ENCODE measurements at regions not wholly inside any gene's neighbourhood (a gene's known extent, or its start where the extent isn't known, plus 50 kb on each side); places are given as distances from the start of the nearest gene placed in this dataset.

DNA sequence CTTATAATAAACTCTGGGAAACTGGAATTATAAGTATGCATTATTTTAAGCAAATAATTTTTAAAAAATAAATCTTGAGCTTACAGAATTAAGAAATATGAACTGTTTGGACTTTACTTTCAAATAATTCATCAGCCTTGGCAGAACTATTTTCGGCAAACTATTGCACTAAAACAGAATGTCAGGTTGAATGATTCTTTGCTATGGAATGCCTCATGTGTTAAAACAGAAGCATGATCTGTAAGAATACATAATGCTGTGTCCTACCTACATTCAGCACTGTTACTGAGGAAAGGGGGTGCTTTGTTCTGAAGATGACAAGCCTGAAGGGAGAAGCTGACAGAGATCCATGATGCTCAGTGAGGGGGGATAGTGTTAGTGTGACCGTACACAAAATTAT is 55.6 kb upstream of the EXOC1L start:
- H3K4me3 Mint-ChIP-seq (ENCODE audit: unreplicated experiment) = no peak overlapping the region
- H3K9ac ChIP-seq (ENCODE audit: low read length) = no peak overlapping the region

DNA sequence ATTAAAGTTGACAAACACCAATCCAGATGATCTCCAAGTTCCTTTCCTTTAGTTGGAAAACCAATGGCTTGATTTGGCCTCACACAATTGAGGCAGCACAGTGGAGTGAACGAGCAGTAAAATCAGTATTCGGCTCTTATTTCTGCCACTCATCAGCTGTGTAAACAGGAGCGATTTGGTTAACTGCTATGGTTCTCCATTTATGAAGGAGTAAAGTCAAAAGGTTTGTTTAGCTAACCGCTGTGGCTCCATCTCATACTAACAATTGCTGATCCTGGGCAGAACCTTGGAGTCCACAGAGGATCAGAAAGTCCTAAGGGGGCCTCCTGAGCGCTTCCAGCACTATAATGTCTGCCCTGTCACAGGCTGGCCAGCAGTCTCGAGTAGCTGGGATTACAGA is 54.5 kb upstream of the EXOC1L start:
- no peak for DNase-seq (ENCODE audit: low read depth)
- H3K9me3 ChIP-seq (ENCODE audit: insufficient read depth, low read depth, low read length) = no peaks in the 10 kb centered on the region
- H3K9me3 Mint-ChIP-seq (ENCODE audit: unreplicated experiment) = no peaks in the 10 kb centered on the region
- no peak for TF ChIP-seq EZH2 (IDR thresholded peaks at IDR 0.05; ENCODE audit: insufficient read depth, low read length)
- TF ChIP-seq, protein P1, sequence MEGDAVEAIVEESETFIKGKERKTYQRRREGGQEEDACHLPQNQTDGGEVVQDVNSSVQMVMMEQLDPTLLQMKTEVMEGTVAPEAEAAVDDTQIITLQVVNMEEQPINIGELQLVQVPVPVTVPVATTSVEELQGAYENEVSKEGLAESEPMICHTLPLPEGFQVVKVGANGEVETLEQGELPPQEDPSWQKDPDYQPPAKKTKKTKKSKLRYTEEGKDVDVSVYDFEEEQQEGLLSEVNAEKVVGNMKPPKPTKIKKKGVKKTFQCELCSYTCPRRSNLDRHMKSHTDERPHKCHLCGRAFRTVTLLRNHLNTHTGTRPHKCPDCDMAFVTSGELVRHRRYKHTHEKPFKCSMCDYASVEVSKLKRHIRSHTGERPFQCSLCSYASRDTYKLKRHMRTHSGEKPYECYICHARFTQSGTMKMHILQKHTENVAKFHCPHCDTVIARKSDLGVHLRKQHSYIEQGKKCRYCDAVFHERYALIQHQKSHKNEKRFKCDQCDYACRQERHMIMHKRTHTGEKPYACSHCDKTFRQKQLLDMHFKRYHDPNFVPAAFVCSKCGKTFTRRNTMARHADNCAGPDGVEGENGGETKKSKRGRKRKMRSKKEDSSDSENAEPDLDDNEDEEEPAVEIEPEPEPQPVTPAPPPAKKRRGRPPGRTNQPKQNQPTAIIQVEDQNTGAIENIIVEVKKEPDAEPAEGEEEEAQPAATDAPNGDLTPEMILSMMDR (IDR thresholded peaks at IDR 0.05; ENCODE audit: insufficient read depth, low read depth, low read length) = no peak
- H3K36me3 Mint-ChIP-seq (ENCODE audit: low read depth, unreplicated experiment) = no peaks in the 10 kb centered on the region
- peaks cover 11% of the 10 kb centered on the region for H3K4me1 Mint-ChIP-seq (ENCODE audit: low read depth, unreplicated experiment)
- H3K36me3 ChIP-seq (ENCODE audit: insufficient read depth, low read length) = no peaks in the 10 kb centered on the region
- no peak overlapping the region for H3K4me3 Mint-ChIP-seq (ENCODE audit: unreplicated experiment)
- H3K4me2 ChIP-seq (ENCODE audit: low read length) = no peak overlapping the region
- no peaks in the 10 kb centered on the region for H3K27me3 Mint-ChIP-seq (ENCODE audit: low read depth, unreplicated experiment)
- peaks cover 3% of the 10 kb centered on the region for H3K4me1 ChIP-seq (ENCODE audit: insufficient read depth, low read length)
- no peaks in the 10 kb centered on the region for H3K27me3 ChIP-seq (ENCODE audit: insufficient read depth, low read length)
- H2AFZ ChIP-seq (ENCODE audit: low read depth, low read length) = no peak overlapping the region
- H3K4me3 ChIP-seq (ENCODE audit: insufficient read depth, low read depth, low read length) = no peak overlapping the region
- H3K27ac ChIP-seq (ENCODE audit: low read depth, low read length) = no peak overlapping the region
- H3K79me2 ChIP-seq (ENCODE audit: insufficient read depth, low read length) = no peaks in the 10 kb centered on the region
- no peak for FAIRE-seq
- H3K9ac ChIP-seq (ENCODE audit: low read length) = no peak overlapping the region
- H3K27ac Mint-ChIP-seq (ENCODE audit: unreplicated experiment) = no peak overlapping the region
- H4K20me1 ChIP-seq (ENCODE audit: insufficient read depth, low read length) = no peaks in the 10 kb centered on the region

More for the DNA sequence above, 55.6 kb upstream of the EXOC1L start:
- Histone ChIP-seq H4K20me1 (ENCODE audit: insufficient read depth, low read length) (no peaks in the 10 kb centered on the region), H3K9me3 (ENCODE audit: insufficient read depth, low read depth, low read length) (no peaks in the 10 kb centered on the region), H3K4me1 (ENCODE audit: insufficient read depth, low read length) (peaks cover 3% of the 10 kb centered on the region), H3K4me3 (ENCODE audit: insufficient read depth, low read depth, low read length) (no peak overlapping the region), H3K27ac (ENCODE audit: low read depth, low read length) (no peak overlapping the region), H3K36me3 (ENCODE audit: insufficient read depth, low read length) (no peaks in the 10 kb centered on the region), H3K79me2 (ENCODE audit: insufficient read depth, low read length) (no peaks in the 10 kb centered on the region), H2AFZ (ENCODE audit: low read depth, low read length) (no peak overlapping the region), H3K4me2 (ENCODE audit: low read length) (no peak overlapping the region), H3K27me3 (ENCODE audit: insufficient read depth, low read length) (no peaks in the 10 kb centered on the region)
- Mint-ChIP-seq H3K27me3 (ENCODE audit: low read depth, unreplicated experiment) (no peaks in the 10 kb centered on the region), H3K4me1 (ENCODE audit: low read depth, unreplicated experiment) (peaks cover 11% of the 10 kb centered on the region), H3K9me3 (ENCODE audit: unreplicated experiment) (no peaks in the 10 kb centered on the region), H3K36me3 (ENCODE audit: low read depth, unreplicated experiment) (no peaks in the 10 kb centered on the region), H3K27ac (ENCODE audit: unreplicated experiment) (no peak overlapping the region)
- no peak for FAIRE-seq
- no peak for TF ChIP-seq EZH2 (IDR thresholded peaks at IDR 0.05; ENCODE audit: insufficient read depth, low read length)
- TF ChIP-seq, protein P1 (IDR thresholded peaks at IDR 0.05; ENCODE audit: insufficient read depth, low read depth, low read length) = no peak
- no peak for DNase-seq (ENCODE audit: low read depth)

DNA sequence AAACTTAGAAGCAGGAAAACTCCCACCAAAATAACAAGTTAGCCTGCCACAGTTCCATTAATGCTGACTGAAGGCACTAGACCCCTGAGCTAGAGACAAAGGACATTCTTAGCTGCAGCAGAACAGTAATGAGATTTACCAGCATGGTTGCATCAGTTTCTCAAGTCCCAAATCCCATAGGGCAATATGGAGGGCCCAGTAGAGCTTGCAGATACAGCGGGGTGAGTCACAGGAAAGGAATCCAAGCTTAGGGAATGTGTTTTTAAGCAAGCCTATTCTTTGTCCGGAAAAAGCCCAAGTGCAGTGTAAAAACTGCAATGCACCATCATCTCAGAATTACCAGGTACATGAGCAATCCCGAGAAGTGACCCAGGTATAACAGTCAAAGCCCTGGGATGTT is 51.3 kb upstream of the EXOC1L start:
- H3K36me3 ChIP-seq (ENCODE audit: insufficient read depth, low read length) = no peaks in the 10 kb centered on the region
- H3K27me3 ChIP-seq (ENCODE audit: insufficient read depth, low read length) = no peaks in the 10 kb centered on the region
- H3K9me3 ChIP-seq (ENCODE audit: insufficient read depth, low read depth, low read length) = no peaks in the 10 kb centered on the region
- Mint-ChIP-seq H3K4me1 (ENCODE audit: low read depth, unreplicated experiment) (peaks cover 11% of the 10 kb centered on the region), H3K27me3 (ENCODE audit: low read depth, unreplicated experiment) (no peaks in the 10 kb centered on the region), H3K27ac (ENCODE audit: unreplicated experiment) (peak overlapping the region; percentile 96), H3K4me3 (ENCODE audit: unreplicated experiment) (no peak overlapping the region), H3K36me3 (ENCODE audit: low read depth, unreplicated experiment) (no peaks in the 10 kb centered on the region), H3K9me3 (ENCODE audit: unreplicated experiment) (no peaks in the 10 kb centered on the region)
- H3K4me3 ChIP-seq (ENCODE audit: insufficient read depth, low read depth, low read length) = no peak overlapping the region
- no peaks in the 10 kb centered on the region for H3K79me2 ChIP-seq (ENCODE audit: insufficient read depth, low read length)
- DNase-seq (ENCODE audit: low read depth) = peak; percentile 64
- peaks cover 3% of the 10 kb centered on the region for H3K4me1 ChIP-seq (ENCODE audit: insufficient read depth, low read length)
- no peak overlapping the region for H3K9ac ChIP-seq (ENCODE audit: low read length)
- no peak for FAIRE-seq
- TF ChIP-seq, protein P1 (IDR thresholded peaks at IDR 0.05; ENCODE audit: insufficient read depth, low read depth, low read length) = no peak
- TF ChIP-seq EZH2 (IDR thresholded peaks at IDR 0.05; ENCODE audit: insufficient read depth, low read length) = no peak
- no peak overlapping the region for H3K4me2 ChIP-seq (ENCODE audit: low read length)
- H2AFZ ChIP-seq (ENCODE audit: low read depth, low read length) = peak overlapping the region; percentile 11
- H4K20me1 ChIP-seq (ENCODE audit: insufficient read depth, low read length) = no peaks in the 10 kb centered on the region
- H3K27ac ChIP-seq (ENCODE audit: low read depth, low read length) = no peak overlapping the region
